SH-SY5Y (cell line): ENCODE measurements at regions not wholly inside any gene's neighbourhood (a gene's known extent, or its start where the extent isn't known, plus 50 kb on each side); places are given as distances from the start of the nearest gene placed in this dataset.

Experiments used
- GATA2 ChIP-seq: IDR thresholded peaks from 2 replicates; pipeline ENCODE4 v1.6.1; 2011; ENCODE audit warnings: mild to moderate bottlenecking, low read depth, low read length
- GATA3 ChIP-seq: IDR thresholded peaks from 2 replicates; pipeline ENCODE4 v1.6.1; 2011; ENCODE audit warnings: low read depth, mild to moderate bottlenecking, low read length, moderate library complexity

- TF ChIP-seq GATA2 = no peak
- TF ChIP-seq GATA3 = no peak
Measured at GRCh38 chr2:38163006-38163405, 87.1 kb upstream of the CYP1B1 start.
